HG02885 (cell line): ENCODE measurements at regions not wholly inside any gene's neighbourhood (a gene's known extent, or its start where the extent isn't known, plus 50 kb on each side); places are given as distances from the start of the nearest gene placed in this dataset.
"Not testable (repeated sequence)": the region's sequence is repeated elsewhere in the genome, so short reads cannot be mapped to it uniquely, and the experiment has no call there.

ENCODE experiments used
- ATAC-seq: cut with Tn5 transposase; IDR thresholded peaks from one replicate; pipeline ENCODE4 v1.9.1; 2021; ENCODE audit warnings: mild to moderate bottlenecking; ENCODE audit not compliant: unreplicated experiment, poor library complexity

- no peak for ATAC-seq
Observed at GRCh38 chr4:123622572-123622971, 226.0 kb downstream of the SPRY1 start.

GRCh38 chr4:123623611-123624010, 227.0 kb downstream of the SPRY1 start:
- ATAC-seq, result no peak

GRCh38 chr4:123624959-123625358, 228.4 kb downstream of the SPRY1 start:
- peak; percentile 67 for ATAC-seq

- ATAC-seq, result no peak
Observed at GRCh38 chr4:123628288-123628687, 231.7 kb downstream of the SPRY1 start.

GRCh38 chr4:123631786-123632692, 235.4 kb downstream of the SPRY1 start:
- no peak for ATAC-seq

- no peak for ATAC-seq
Observed at GRCh38 chr4:123632693-123633030, 236.1 kb downstream of the SPRY1 start.

- ATAC-seq, result no peak
Observed at GRCh38 chr4:123638834-123639233, 242.2 kb downstream of the SPRY1 start.

GRCh38 chr4:123640271-123640670, 243.7 kb downstream of the SPRY1 start:
- no peak for ATAC-seq

GRCh38 chr4:123640824-123641223, 244.2 kb downstream of the SPRY1 start:
- ATAC-seq, result no peak

- ATAC-seq, result no peak
Observed at GRCh38 chr4:123643691-123644090, 247.1 kb downstream of the SPRY1 start.

GRCh38 chr4:123649250-123649644, 252.7 kb downstream of the SPRY1 start:
- ATAC-seq, result peak; percentile 91

- peak; percentile 23 for ATAC-seq
Observed at GRCh38 chr4:123649645-123650391, 253.2 kb downstream of the SPRY1 start.

- no peak for ATAC-seq
Observed at GRCh38 chr4:123651066-123651465, 254.5 kb downstream of the SPRY1 start.

GRCh38 chr4:123651536-123652180, 255.1 kb downstream of the SPRY1 start:
- no peak for ATAC-seq

GRCh38 chr4:123652476-123652875, 255.9 kb downstream of the SPRY1 start:
- ATAC-seq, result no peak

- no peak for ATAC-seq
Observed at GRCh38 chr4:123653236-123653635, 256.6 kb downstream of the SPRY1 start.

- not testable (repeated sequence) for ATAC-seq
Observed at GRCh38 chr4:123656746-123657294, 260.2 kb downstream of the SPRY1 start.

GRCh38 chr4:123657606-123658005, 261.0 kb downstream of the SPRY1 start:
- not testable (repeated sequence) for ATAC-seq

GRCh38 chr4:123659262-123659661, 262.7 kb downstream of the SPRY1 start:
- ATAC-seq, result no peak

GRCh38 chr4:123659730-123660129, 263.1 kb downstream of the SPRY1 start:
- ATAC-seq, result peak; percentile 59
